K562 (cell line): ENCODE measurements at regions not wholly inside any gene's neighbourhood (a gene's known extent, or its start where the extent isn't known, plus 50 kb on each side); places are given as distances from the start of the nearest gene placed in this dataset.

Source experiments
- ATAC-seq: fragments of 200-7000 bp; cut with Tn5 transposase; 3 replicates; pipeline ENCODE4 v1.9.1; 2020; ENCODE audit warnings: moderate library complexity
- BruUV-seq: library from RNA; stranded (reverse); fragments of 400-500 nt; replicated peaks from 2 replicates; lab custom pipeline; 2021; lab: Mats Ljungman, UMichigan
- CTCF ChIA-PET: fragments of 300-600 bp; formaldehyde crosslinking; extraction: SDS; loops from one replicate; lab custom pipeline; 2021; ENCODE audit warnings: low intra/inter-chr PET ratio; lab: Yijun Ruan, JAX
- POLR2A ChIA-PET: fragments of 300-600, 350-650 bp; sonication (Branson Sonifier 250); formaldehyde crosslinking; extraction: SDS; loops from one replicate; lab custom pipeline; 2021; ENCODE audit warnings: antibody characterized with exemption, inconsistent platforms; lab: Yijun Ruan, JAX
- DNase-seq, 4 experiments: peaks; one replicate each; pipeline versions ENCODE4 v3.0.0 to v3.0.0-alpha.2; 2011 to 2018; ENCODE audit warnings: low spot score in 3 of 4, mixed read lengths in 3 of 4; ENCODE audit errors: extremely low read depth in 1 of 4
- FAIRE-seq: peaks from 2 replicates; lab custom pipeline; 2011; peaks lifted over from hg19 to GRCh38; lab: Jason Lieb, UNC
- H2AFZ ChIP-seq: 2 replicates; pipeline ENCODE4 v1.6.0; 2011; ENCODE audit warnings: low read depth, low read length, control low read depth, inconsistent platforms
- H3K27ac ChIP-seq: fragments of 200-600 bp; 3 replicates; pipeline ENCODE4 v1.8.0; 2011; ENCODE audit warnings: low read depth, mild to moderate bottlenecking, control low read depth, inconsistent platforms, low read length, moderate library complexity, mixed read lengths; ENCODE audit errors: extremely low read depth
- H3K27me3 ChIP-seq, 2 experiments: fragments of 300-600 bp in 1 of 2; 2 replicates in 1 of 2; 3 replicates in 1 of 2; pipeline versions ENCODE4 v1.6.0 to v1.8.0; 2011; ENCODE audit warnings: inconsistent platforms in 2 of 2, low read length in 2 of 2, mild to moderate bottlenecking in 1 of 2, mixed read lengths in 1 of 2, moderate library complexity in 1 of 2; ENCODE audit not compliant: control insufficient read depth in 2 of 2, insufficient read depth in 2 of 2
- H3K36me3 ChIP-seq: fragments of 300-600 bp; 3 replicates; pipeline ENCODE4 v1.8.0; 2011; ENCODE audit warnings: mild to moderate bottlenecking, low read length, inconsistent platforms; ENCODE audit not compliant: control insufficient read depth, insufficient read depth
- H3K4me1 ChIP-seq, 2 experiments: fragments of 200-600 bp in 1 of 2; replicated peaks in 1 of 2; 2 replicates in 1 of 2; 3 replicates in 1 of 2; pipeline versions ENCODE4 v1.5.1 to v1.8.0; 2011; ENCODE audit warnings: inconsistent platforms in 2 of 2, low read length in 2 of 2, mild to moderate bottlenecking in 1 of 2, mixed read lengths in 1 of 2, moderate library complexity in 1 of 2; ENCODE audit not compliant: control insufficient read depth in 2 of 2, insufficient read depth in 2 of 2
- H3K4me2 ChIP-seq: 2 replicates; pipeline ENCODE4 v1.6.1; 2011; ENCODE audit warnings: low read length, control low read depth, inconsistent platforms, mixed read lengths; ENCODE audit not compliant: insufficient read depth
- H3K4me3 ChIP-seq: fragments of 200-600 bp; sonication (generic), shearing (Covaris generic); 2 replicates; pipeline ENCODE4 v1.5.1; 2016; ENCODE audit warnings: control low read depth, inconsistent platforms
- H3K79me2 ChIP-seq: fragments of 200-600 bp; 3 replicates; pipeline ENCODE4 v1.8.0; 2011; ENCODE audit warnings: low read length, inconsistent platforms; ENCODE audit not compliant: control insufficient read depth, insufficient read depth
- H3K9ac ChIP-seq, 2 experiments: 2 replicates each; pipeline versions ENCODE4 v1.6.0 to v1.6.1; 2011; ENCODE audit warnings: low read depth in 2 of 2, low read length in 2 of 2, control low read depth in 1 of 2, inconsistent platforms in 1 of 2, mild to moderate bottlenecking in 1 of 2, mixed read lengths in 1 of 2; ENCODE audit not compliant: insufficient read depth in 1 of 2
- H3K9me1 ChIP-seq: one replicate; pipeline ENCODE4 v1.6.0; 2011; ENCODE audit warnings: inconsistent platforms, mild to moderate bottlenecking, low read length, moderate library complexity; ENCODE audit not compliant: control insufficient read depth, insufficient read depth
- H3K9me3 ChIP-seq: replicated peaks from 2 replicates; pipeline ENCODE4 v1.5.1; 2011; ENCODE audit warnings: low read depth, low read length, inconsistent platforms; ENCODE audit not compliant: control insufficient read depth, insufficient read depth
- H4K20me1 ChIP-seq: replicated peaks from 2 replicates; pipeline ENCODE4 v1.6.1; 2011; ENCODE audit warnings: low read length, inconsistent platforms, mixed read lengths; ENCODE audit not compliant: control insufficient read depth, insufficient read depth
- BCOR ChIP-seq: fragments of 450-650 bp; IDR thresholded peaks from 2 replicates; pipeline ENCODE4 v1.6.1; 2016
- BRD4 ChIP-seq: fragments of 200-600 bp; sonication (generic); IDR thresholded peaks from 2 replicates; pipeline ENCODE4 v1.6.1; 2017; ENCODE audit warnings: inconsistent platforms
- CBX8 ChIP-seq: fragments of 200-600 bp; sonication (generic); IDR thresholded peaks from 2 replicates; pipeline ENCODE4 v1.6.1; 2012; ENCODE audit warnings: borderline replicate concordance, mixed run types, low read depth, mild to moderate bottlenecking, moderate library complexity, mixed read lengths, low read length, control low read depth, inconsistent platforms; ENCODE audit not compliant: poor library complexity, severe bottlenecking; ENCODE audit errors: extremely low read depth
- DMBX1 ChIP-seq: fragments of 250-450 bp; sonication (Bioruptor Pico); IDR thresholded peaks from 2 replicates; pipeline ENCODE4 v1.8.0; 2022; ENCODE audit warnings: inconsistent platforms, mild to moderate bottlenecking, moderate library complexity, borderline replicate concordance
- KAT7 ChIP-seq: sonication (generic); formaldehyde crosslinking; IDR thresholded peaks from 2 replicates; pipeline ENCODE4 v1.8.0; 2022; ENCODE audit warnings: missing genetic modification reagents, mild to moderate bottlenecking, borderline replicate concordance
- PHB ChIP-seq: fragments of 250-450 bp; sonication (Bioruptor Pico); IDR thresholded peaks from 2 replicates; pipeline ENCODE4 v1.5.0; 2021
- TFE3 ChIP-seq: fragments of 450-650 bp; formaldehyde crosslinking; IDR thresholded peaks from 2 replicates; pipeline ENCODE4 v1.4.0; 2020; ENCODE audit warnings: mild to moderate bottlenecking, mixed read lengths
- ZNF280B ChIP-seq: fragments of 250-450 bp; sonication (Bioruptor Pico); IDR thresholded peaks from 2 replicates; pipeline ENCODE4 v1.5.1; 2021; ENCODE audit warnings: mild to moderate bottlenecking
- WGBS: fragments of 100-300 bp; shearing (Covaris generic); methylation state at CpG from one replicate; pipeline ENCODE4 v1.1.6; 2016; ENCODE audit warnings: low coverage, mixed read lengths; ENCODE audit not compliant: insufficient coverage; ENCODE audit errors: missing lambda C conversion rate; 5-methylcytosine and 5-hydroxymethylcytosine counted together
- in situ Hi-C: fragments of 300-500 bp; cut with MboI; formaldehyde crosslinking; loops from 4 replicates; pipeline ENCODE4 v1.15.0; 2018; ENCODE audit warnings: inconsistent platforms, mixed read lengths
- intact Hi-C: fragments of 100-400 bp; cut with micrococcal nuclease; formaldehyde crosslinking; loops from 2 replicates; pipeline ENCODE4 v1.14.2; 2022

- no peak for DNase-seq
- 10% methylated on average over 2 of the region's 2 CpGs for whole genome bisulfite sequencing
- no peaks in the 10 kb centered on the region for H3K79me2 ChIP-seq
- no peaks in the 10 kb centered on the region for H3K9me3 ChIP-seq
- H3K36me3 ChIP-seq = no peaks in the 10 kb centered on the region
- no peak overlapping the region for H3K4me2 ChIP-seq
- no peak overlapping the region for H3K4me3 ChIP-seq
- ATAC-seq = no peak
- H4K20me1 ChIP-seq = no peaks in the 10 kb centered on the region
- TF ChIP-seq KAT7 (no peak), BCOR (no peak), DMBX1 (CRISPR knock-in tag) (no peak), CBX8 (no peak)
- no peak overlapping the region for H3K9ac ChIP-seq
- H3K4me1 ChIP-seq = no peaks in the 10 kb centered on the region
- no peaks in the 10 kb centered on the region for H3K27me3 ChIP-seq
- ChIA-PET POLR2A (no interaction called here), CTCF (no interaction called here)
- BruUV-seq = no TSS peak
- H3K27ac ChIP-seq = no peak overlapping the region
- H2AFZ ChIP-seq = no peak overlapping the region
- no peak for FAIRE-seq
- H3K9me1 ChIP-seq = no peaks in the 10 kb centered on the region
- intact Hi-C loops = no loop called here
- in situ Hi-C loops = no loop called here
Observed at GRCh38 chr14:82124511-82124910, 590.9 kb upstream of the SEL1L start.

- Histone ChIP-seq H3K4me2 (no peak overlapping the region), H4K20me1 (no peaks in the 10 kb centered on the region), H3K27ac (no peak overlapping the region), H2AFZ (no peak overlapping the region), H3K4me1 (no peaks in the 10 kb centered on the region), H3K9me1 (no peaks in the 10 kb centered on the region), H3K9me3 (no peaks in the 10 kb centered on the region), H3K36me3 (no peaks in the 10 kb centered on the region), H3K79me2 (no peaks in the 10 kb centered on the region), H3K27me3 (no peaks in the 10 kb centered on the region), H3K9ac (no peak overlapping the region), H3K4me3 (no peak overlapping the region)
- ChIA-PET CTCF (no interaction called here), POLR2A (interaction anchor here (0.7 kb wide), 1 partner anchor 270 kb away, joined by 3 read pairs; no protein-coding TSS in a partner anchor)
- FAIRE-seq = no peak
- in situ Hi-C loops = no loop called here
- no peak for DNase-seq
- 0% methylated on average over 2 of the region's 2 CpGs for WGBS
- no peak for ATAC-seq
- BruUV-seq = no TSS peak
- intact Hi-C loops = no loop called here
- no peak for TF ChIP-seq BRD4
- TF ChIP-seq PHB (CRISPR knock-in tag) = no peak
- no peak for TF ChIP-seq TFE3 (CRISPR knock-in tag)
- no peak for TF ChIP-seq ZNF280B (CRISPR knock-in tag)
Observed at GRCh38 chr14:82126006-82126405, 592.4 kb upstream of the SEL1L start.
